D341Med (cell line): ENCODE measurements at regions not wholly inside any gene's neighbourhood (a gene's known extent, or its start where the extent isn't known, plus 50 kb on each side); places are given as distances from the start of the nearest gene placed in this dataset.
"Not testable (repeated sequence)": the region's sequence is repeated elsewhere in the genome, so short reads cannot be mapped to it uniquely, and the experiment has no call there.

ENCODE experiments used
- DNase-seq: peaks from one replicate; pipeline ENCODE4 v3.0.0; 2012; ENCODE audit warnings: low spot score

- DNase-seq: no peak
These were observed 146.2 kb upstream of the LAMA2 start for GRCh38 chr6:128736780-128737179.

GRCh38 chr6:128731249-128732165 lies 151.4 kb upstream of the LAMA2 start:
- peak; percentile 42 for DNase-seq

GRCh38 chr6:128727500-128727899 lies 155.4 kb upstream of the LAMA2 start:
- no peak for DNase-seq

- DNase-seq: peak; percentile 34
These were observed 157.4 kb upstream of the LAMA2 start for GRCh38 chr6:128725271-128726233.

GRCh38 chr6:128724738-128725137 lies 158.2 kb upstream of the LAMA2 start:
- DNase-seq: no peak

GRCh38 chr6:128723667-128724066 lies 159.3 kb upstream of the LAMA2 start:
- DNase-seq: no peak

- DNase-seq: no peak
These were observed 162.0 kb upstream of the LAMA2 start for GRCh38 chr6:128720891-128721290.

- DNase-seq: no peak
These were observed 163.2 kb upstream of the LAMA2 start for GRCh38 chr6:128719786-128720185.

- DNase-seq: no peak
These were observed 169.5 kb upstream of the LAMA2 start for GRCh38 chr6:128713461-128713860.

GRCh38 chr6:128712898-128713297 lies 170.0 kb upstream of the LAMA2 start:
- no peak for DNase-seq

- DNase-seq: no peak
These were observed 171.8 kb upstream of the LAMA2 start for GRCh38 chr6:128711149-128711548.

- DNase-seq: no peak
These were observed 172.6 kb upstream of the LAMA2 start for GRCh38 chr6:128710315-128710714.

GRCh38 chr6:128704601-128705000 lies 178.3 kb upstream of the LAMA2 start:
- DNase-seq: no peak

- not testable (repeated sequence) for DNase-seq
These were observed 179.1 kb upstream of the LAMA2 start for GRCh38 chr6:128703794-128704193.

GRCh38 chr6:128696691-128697689 lies 176.6 kb upstream of the PTPRK start:
- no peak for DNase-seq

GRCh38 chr6:128694303-128695009 lies 174.1 kb upstream of the PTPRK start:
- DNase-seq: no peak

- DNase-seq: no peak
These were observed 169.7 kb upstream of the PTPRK start for GRCh38 chr6:128690063-128690462.

- DNase-seq: no peak
These were observed 165.7 kb upstream of the PTPRK start for GRCh38 chr6:128686084-128686483.

GRCh38 chr6:128676456-128676855 lies 156.1 kb upstream of the PTPRK start:
- no peak for DNase-seq

GRCh38 chr6:128672023-128672422 lies 151.6 kb upstream of the PTPRK start:
- no peak for DNase-seq

- DNase-seq: no peak
These were observed 147.0 kb upstream of the PTPRK start for GRCh38 chr6:128667339-128667858.
